ENCODE measurements at regions not wholly inside any gene's neighbourhood (a gene's known extent, or its start where the extent isn't known, plus 50 kb on each side); places are given as distances from the start of the nearest gene placed in this dataset.

DNA sequence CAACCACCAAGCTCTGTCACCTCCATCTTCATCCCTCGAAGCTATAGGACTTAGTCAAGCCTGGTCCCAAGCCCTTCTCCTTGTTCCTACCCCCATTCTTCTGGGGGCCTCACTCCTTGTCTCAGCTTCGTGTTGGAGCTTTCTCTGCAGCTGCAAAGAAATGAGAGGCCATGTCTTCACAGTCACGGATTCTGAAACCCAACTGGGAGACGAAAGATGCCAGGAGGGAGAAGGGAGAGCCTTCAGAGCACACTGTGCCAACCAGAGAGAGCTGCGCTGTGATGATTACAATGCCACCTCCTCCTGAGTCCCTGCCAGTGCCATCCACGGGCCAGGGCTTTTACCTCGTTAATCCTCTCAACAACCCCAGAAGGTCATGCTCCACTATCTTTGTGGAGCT is 469.3 kb downstream of the TBC1D22A start:
- TF ChIP-seq POLR2A (IDR thresholded peaks at IDR 0.05; ENCODE audit: low read depth, low read length) (no peak), POLR2AphosphoS5 (IDR thresholded peaks at IDR 0.05; ENCODE audit: low read depth, low read length) (no peak), TAF1 (IDR thresholded peaks at IDR 0.05; ENCODE audit: low read depth, low read length) (no peak), SPI1 (IDR thresholded peaks at IDR 0.05; ENCODE audit: low read depth, low read length) (no peak)

All from GM12891 (cell line).